Mammary epithelial cell (primary cell): ENCODE measurements at regions not wholly inside any gene's neighbourhood (a gene's known extent, or its start where the extent isn't known, plus 50 kb on each side); places are given as distances from the start of the nearest gene placed in this dataset.

Experiments used
- EZH2 ChIP-seq: IDR thresholded peaks from 2 replicates; pipeline ENCODE4 v1.6.1; 2012; ENCODE audit warnings: low read length, inconsistent platforms, borderline replicate concordance
- TF ChIP-seq, protein P1 (sequence below), 2 donors: IDR thresholded peaks in 1 of 2; conservative IDR thresholded peaks in 1 of 2; 2 replicates each; pipeline ENCODE4 v1.5.1; 2011 to 2012; ENCODE audit warnings: inconsistent platforms in 2 of 2, low read length in 2 of 2, mild to moderate bottlenecking in 2 of 2, control low read depth in 1 of 2, low read depth in 1 of 2; ENCODE audit not compliant: insufficient read depth in 1 of 2; ENCODE audit errors: extremely low read depth in 1 of 2

- TF ChIP-seq, protein P1, sequence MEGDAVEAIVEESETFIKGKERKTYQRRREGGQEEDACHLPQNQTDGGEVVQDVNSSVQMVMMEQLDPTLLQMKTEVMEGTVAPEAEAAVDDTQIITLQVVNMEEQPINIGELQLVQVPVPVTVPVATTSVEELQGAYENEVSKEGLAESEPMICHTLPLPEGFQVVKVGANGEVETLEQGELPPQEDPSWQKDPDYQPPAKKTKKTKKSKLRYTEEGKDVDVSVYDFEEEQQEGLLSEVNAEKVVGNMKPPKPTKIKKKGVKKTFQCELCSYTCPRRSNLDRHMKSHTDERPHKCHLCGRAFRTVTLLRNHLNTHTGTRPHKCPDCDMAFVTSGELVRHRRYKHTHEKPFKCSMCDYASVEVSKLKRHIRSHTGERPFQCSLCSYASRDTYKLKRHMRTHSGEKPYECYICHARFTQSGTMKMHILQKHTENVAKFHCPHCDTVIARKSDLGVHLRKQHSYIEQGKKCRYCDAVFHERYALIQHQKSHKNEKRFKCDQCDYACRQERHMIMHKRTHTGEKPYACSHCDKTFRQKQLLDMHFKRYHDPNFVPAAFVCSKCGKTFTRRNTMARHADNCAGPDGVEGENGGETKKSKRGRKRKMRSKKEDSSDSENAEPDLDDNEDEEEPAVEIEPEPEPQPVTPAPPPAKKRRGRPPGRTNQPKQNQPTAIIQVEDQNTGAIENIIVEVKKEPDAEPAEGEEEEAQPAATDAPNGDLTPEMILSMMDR (conservative IDR thresholded peaks at IDR 0.05 in 1 of 2, IDR thresholded peaks at IDR 0.05 in 1 of 2; ENCODE audit: extremely low read depth in 1 of 2, insufficient read depth in 1 of 2, low read depth in 1 of 2, low read length in 2 of 2) = no peak
- TF ChIP-seq EZH2 = no peak
Observed at GRCh38 chr2:185373229-185373628, 365.4 kb upstream of the FSIP2 start.
